ENCODE measurements at regions not wholly inside any gene's neighbourhood (a gene's known extent, or its start where the extent isn't known, plus 50 kb on each side); places are given as distances from the start of the nearest gene placed in this dataset.

GRCh38 chr9:103537426-103537825, 542.3 kb downstream of the CYLC2 start:
- H3K4me1 ChIP-seq (ENCODE audit: insufficient read depth, low read length) = no peaks in the 10 kb centered on the region
- ChIA-PET POLR2A (no interaction called here), CTCF (ENCODE audit: low intra/inter-chr PET ratio, low total read pairs) (no interaction called here)
- H2AFZ ChIP-seq (ENCODE audit: low read length) = no peak overlapping the region
- ATAC-seq = no peak
- H3K79me2 ChIP-seq (ENCODE audit: insufficient read depth, low read length) = no peaks in the 10 kb centered on the region
- H3K4me2 ChIP-seq (ENCODE audit: low read depth, low read length) = no peak overlapping the region
- TF ChIP-seq RFXAP (CRISPR knock-in tag; IDR thresholded peaks at IDR 0.05; ENCODE audit: borderline replicate concordance) (no peak), NFATC3 (CRISPR knock-in tag; IDR thresholded peaks at IDR 0.05) (no peak), MBNL3 (CRISPR knock-in tag; conservative IDR thresholded peaks at IDR 0.05) (no peak), GLMP (CRISPR knock-in tag; IDR thresholded peaks at IDR 0.05; ENCODE audit: borderline replicate concordance) (no peak), ZNF550 (CRISPR knock-in tag; IDR thresholded peaks at IDR 0.05; ENCODE audit: borderline replicate concordance) (no peak), BRCA1 (CRISPR knock-in tag; IDR thresholded peaks at IDR 0.05) (no peak)
- no peak for FAIRE-seq
- no peaks in the 10 kb centered on the region for H3K36me3 ChIP-seq (replicated peaks in 1 of 2; ENCODE audit: control insufficient read depth in 1 of 2, insufficient read depth in 2 of 2, low read length in 2 of 2)
- no peak overlapping the region for H3K27ac ChIP-seq (ENCODE audit: extremely low read length, insufficient read depth, low read length)
- H3K27me3 ChIP-seq (ENCODE audit: control insufficient read depth in 1 of 2, insufficient read depth in 2 of 2, low read length in 2 of 2) = no peaks in the 10 kb centered on the region
- in situ Hi-C loops (cut with HindIII; ENCODE audit: extremely low pct_ligation_motif_present, low pct_unique_long_range_greater_than_20kb) (loop anchor here (25.0 kb wide), 1 partner anchor 100 kb away; no protein-coding TSS in a partner anchor), intact Hi-C loops (cut with micrococcal nuclease; ENCODE audit: unreplicated experiment) (no loop called here)
- H3K9ac ChIP-seq (ENCODE audit: insufficient read depth, low read depth, low read length) = no peak overlapping the region
- no peaks in the 10 kb centered on the region for H4K20me1 ChIP-seq (ENCODE audit: insufficient read depth, low read length)
- no peak for DNase-seq (ENCODE audit: low spot score)
- no peak overlapping the region for H3K4me3 ChIP-seq (replicated peaks in 1 of 3; ENCODE audit: insufficient read depth in 1 of 3, low read depth in 2 of 3, low read length in 3 of 3)
- peaks cover 30% of the 10 kb centered on the region; the same call in 1 of the 2 replicates for H3K9me3 ChIP-seq (ENCODE audit: low read length)
- BruUV-seq (replicated peaks) = no TSS peak

DNA sequence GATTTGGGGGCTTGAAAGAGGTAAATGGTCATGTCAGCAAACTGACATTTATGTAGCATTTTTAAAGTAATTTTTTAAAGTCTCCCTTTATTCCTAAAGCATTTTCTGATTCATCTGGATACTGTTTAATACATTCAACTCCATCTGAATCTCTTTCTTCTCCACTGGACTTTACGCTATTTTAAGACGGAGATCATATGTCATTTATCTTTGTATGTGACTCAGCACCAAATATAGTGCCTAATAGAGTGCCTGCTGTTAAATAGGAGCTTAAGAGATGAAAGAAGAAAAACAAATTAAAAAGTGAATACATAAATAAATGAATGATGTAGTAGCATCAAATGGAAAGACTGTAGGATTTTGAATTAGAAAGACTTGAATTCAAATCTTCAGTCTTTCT, 548.8 kb upstream of the SMC2 start:
- ATAC-seq (no peak), DNase-seq (ENCODE audit: low spot score) (no peak), FAIRE-seq (no peak)
- no peak overlapping the region for H3K9ac ChIP-seq (ENCODE audit: insufficient read depth, low read depth, low read length)
- H3K27ac ChIP-seq (ENCODE audit: extremely low read length, insufficient read depth, low read length) = no peak overlapping the region
- WGBS (ENCODE audit: low lambda C conversion rate) = 9% methylated on average over 2 of the region's 2 CpGs
- H2AFZ ChIP-seq (ENCODE audit: low read length) = no peak overlapping the region
- no peaks in the 10 kb centered on the region for H3K36me3 ChIP-seq (replicated peaks in 1 of 2; ENCODE audit: control insufficient read depth in 1 of 2, insufficient read depth in 2 of 2, low read length in 2 of 2)
- no peaks in the 10 kb centered on the region for H4K20me1 ChIP-seq (ENCODE audit: insufficient read depth, low read length)
- H3K9me3 ChIP-seq (ENCODE audit: low read length) = no peaks in the 10 kb centered on the region; the same call in 1 of the 2 replicates
- no peaks in the 10 kb centered on the region for H3K79me2 ChIP-seq (ENCODE audit: insufficient read depth, low read length)
- H3K4me2 ChIP-seq (ENCODE audit: low read depth, low read length) = no peak overlapping the region
- POLR2A ChIA-PET = no interaction called here
- TF ChIP-seq MAFK (conservative IDR thresholded peaks at IDR 0.05 in 1 of 2, IDR thresholded peaks at IDR 0.05 in 1 of 2; ENCODE audit: low read length in 2 of 2) (peak in 1 of 2 experiments; percentile 49; a peak in 2 of 4 replicates), CREB3 (CRISPR knock-in tag; IDR thresholded peaks at IDR 0.05) (no peak)
- in situ Hi-C loops (cut with HindIII; ENCODE audit: extremely low pct_ligation_motif_present, low pct_unique_long_range_greater_than_20kb) (loop anchor here (25.0 kb wide), 1 partner anchor 92 kb away; no protein-coding TSS in a partner anchor), intact Hi-C loops (cut with micrococcal nuclease; ENCODE audit: unreplicated experiment) (no loop called here)
- no peaks in the 10 kb centered on the region for H3K4me1 ChIP-seq (ENCODE audit: insufficient read depth, low read length)
- no peaks in the 10 kb centered on the region for H3K27me3 ChIP-seq (ENCODE audit: control insufficient read depth in 1 of 2, insufficient read depth in 2 of 2, low read length in 2 of 2)
- no peak overlapping the region for H3K4me3 ChIP-seq (replicated peaks in 1 of 3; ENCODE audit: insufficient read depth in 1 of 3, low read depth in 2 of 3, low read length in 3 of 3)
- BruUV-seq (replicated peaks) = no TSS peak
- CTCF ChIA-PET (ENCODE audit: low intra/inter-chr PET ratio, low total read pairs) = no interaction called here
